ENCODE measurements at regions not wholly inside any gene's neighbourhood (a gene's known extent, or its start where the extent isn't known, plus 50 kb on each side); places are given as distances from the start of the nearest gene placed in this dataset.

- TF ChIP-seq ATF3 (IDR thresholded peaks at IDR 0.05; ENCODE audit: insufficient read depth, low read depth, low read length): no peak
- no peak for TF ChIP-seq SIRT6 (IDR thresholded peaks at IDR 0.05; ENCODE audit: low read length)
- TF ChIP-seq ZNF274 (IDR thresholded peaks at IDR 0.05; ENCODE audit: borderline replicate concordance, extremely low read depth, low read length): no peak
- TF ChIP-seq CEBPB (IDR thresholded peaks at IDR 0.05; ENCODE audit: low read depth, low read length): no peak
- TF ChIP-seq POLR2AphosphoS5 (IDR thresholded peaks at IDR 0.05; ENCODE audit: low read depth, low read length): no peak
- TF ChIP-seq TAF1 (IDR thresholded peaks at IDR 0.05; ENCODE audit: low read depth, low read length): no peak
- TF ChIP-seq CREB1 (IDR thresholded peaks at IDR 0.05): no peak
- no peak for TF ChIP-seq CTCF (IDR thresholded peaks at IDR 0.05; ENCODE audit: control extremely low read depth in 1 of 3, insufficient read depth in 1 of 3, low read depth in 1 of 3, low read length in 3 of 3)
- TF ChIP-seq RNF2 (IDR thresholded peaks at IDR 0.05; ENCODE audit: borderline replicate concordance, low read depth, low read length, missing control alignments, poor library complexity, severe bottlenecking): no peak
- TF ChIP-seq GTF2F1 (IDR thresholded peaks at IDR 0.05; ENCODE audit: borderline replicate concordance, low read depth, low read length): no peak
- no peak for TF ChIP-seq CHD2 (IDR thresholded peaks at IDR 0.05; ENCODE audit: low read length)
These were observed 103.2 kb downstream of the PLK2 start for GRCh38 chr5:58356662-58357061.

Measured in H1 (cell line).